GM21528 (cell line): ENCODE measurements at regions not wholly inside any gene's neighbourhood (a gene's known extent, or its start where the extent isn't known, plus 50 kb on each side); places are given as distances from the start of the nearest gene placed in this dataset.

Experiments
- ATAC-seq: cut with Tn5 transposase; IDR thresholded peaks from one replicate; pipeline ENCODE4 v1.9.1; 2021; ENCODE audit warnings: mild to moderate bottlenecking, moderate library complexity; ENCODE audit not compliant: unreplicated experiment, low FRiP score

DNA sequence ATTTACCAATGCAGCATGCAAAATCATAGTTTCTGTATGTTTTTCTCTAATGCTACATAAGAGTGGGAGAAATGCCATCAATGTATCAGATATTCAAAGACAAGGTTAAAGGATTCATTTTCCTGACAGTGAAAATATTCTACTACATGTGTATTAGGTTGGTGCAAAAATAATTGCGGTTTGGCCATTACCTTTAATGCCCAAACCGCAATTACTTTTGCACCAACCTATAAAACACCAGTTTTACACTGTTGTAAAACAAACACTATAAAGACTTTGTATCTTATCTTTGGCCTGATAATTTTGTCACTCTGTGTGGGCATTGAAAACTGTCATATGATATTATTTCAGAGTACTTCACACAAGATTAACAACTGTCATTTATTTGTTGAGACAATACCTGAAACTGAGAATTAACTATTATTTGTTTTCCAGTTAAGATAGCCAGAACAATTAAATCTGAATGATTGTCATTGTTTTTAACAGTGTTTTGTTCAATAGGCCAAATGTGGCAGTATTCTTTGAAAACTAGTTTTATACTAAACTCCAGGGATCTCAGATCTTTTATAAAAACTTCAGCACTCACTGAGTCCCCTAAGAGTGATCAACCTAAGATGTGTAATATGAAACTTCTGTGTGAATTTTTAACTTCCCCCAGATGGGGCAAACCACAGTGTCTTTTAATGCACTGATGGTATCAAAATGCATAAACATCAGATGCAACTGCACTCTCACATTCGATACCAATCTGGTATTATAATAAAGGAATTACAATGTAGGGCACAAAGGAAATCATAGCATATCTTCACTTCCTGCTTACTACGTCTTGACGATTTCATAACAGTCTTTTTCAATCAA, 53.8 kb upstream of the FBN2 start:
- no peak for ATAC-seq

DNA sequence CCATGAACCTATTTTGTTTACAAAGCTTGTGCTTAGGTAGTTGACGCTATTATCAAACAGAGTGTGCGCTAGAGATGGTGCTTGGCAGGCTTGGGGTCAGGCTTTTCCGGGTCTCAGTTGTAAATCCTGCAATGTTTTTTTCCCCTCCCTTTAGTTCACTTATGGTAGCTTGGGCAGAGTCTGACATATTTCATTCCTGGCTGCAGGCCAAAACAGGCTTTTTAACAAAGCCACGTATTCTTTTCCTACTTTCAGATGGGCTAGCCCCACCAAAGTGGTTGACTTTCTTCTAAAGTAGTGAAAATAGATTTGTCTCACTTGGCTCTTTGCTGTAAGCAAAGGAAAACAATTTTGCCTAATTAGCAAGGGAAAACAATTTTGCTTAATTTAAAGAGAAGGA, 58.0 kb upstream of the FBN2 start:
- no peak for ATAC-seq

DNA sequence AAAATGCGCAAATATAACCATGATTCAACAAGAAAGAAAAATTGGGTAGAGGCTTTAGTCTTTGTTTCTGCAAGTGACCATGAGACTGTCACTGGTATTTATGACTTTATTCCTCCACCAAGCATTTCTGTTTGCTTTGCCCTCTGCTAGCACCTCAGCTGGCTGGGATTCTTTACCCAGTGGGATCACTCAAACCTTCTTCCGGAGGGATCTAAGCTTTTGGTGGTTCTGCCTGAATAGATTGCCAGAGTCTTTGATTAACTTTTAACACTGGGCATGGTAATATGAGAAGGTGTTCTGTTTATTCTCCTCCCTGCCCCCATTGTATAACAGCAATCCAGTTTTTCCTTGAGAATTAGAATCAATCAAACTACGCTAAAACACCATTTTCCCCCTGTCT, 59.1 kb upstream of the FBN2 start:
- ATAC-seq, result no peak

DNA sequence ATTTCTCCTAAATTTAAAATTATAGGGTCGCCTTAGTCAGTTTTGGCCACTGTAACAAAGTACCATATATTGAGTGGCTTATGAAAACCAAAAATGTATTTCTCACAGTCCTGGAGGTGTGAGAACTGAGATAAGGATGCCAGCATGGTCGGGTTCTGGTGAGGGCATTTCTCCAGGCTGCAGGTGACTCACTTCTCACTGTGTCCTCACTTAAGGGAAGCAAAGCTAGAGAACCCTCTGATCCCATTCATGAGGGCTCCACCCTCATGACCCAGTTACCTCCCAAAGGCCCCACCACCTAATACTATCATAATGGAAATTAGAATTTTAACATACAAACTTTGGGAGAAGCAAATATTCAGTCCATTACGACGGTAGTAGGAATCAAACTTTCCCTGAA, 75.1 kb upstream of the FBN2 start:
- ATAC-seq, result no peak

DNA sequence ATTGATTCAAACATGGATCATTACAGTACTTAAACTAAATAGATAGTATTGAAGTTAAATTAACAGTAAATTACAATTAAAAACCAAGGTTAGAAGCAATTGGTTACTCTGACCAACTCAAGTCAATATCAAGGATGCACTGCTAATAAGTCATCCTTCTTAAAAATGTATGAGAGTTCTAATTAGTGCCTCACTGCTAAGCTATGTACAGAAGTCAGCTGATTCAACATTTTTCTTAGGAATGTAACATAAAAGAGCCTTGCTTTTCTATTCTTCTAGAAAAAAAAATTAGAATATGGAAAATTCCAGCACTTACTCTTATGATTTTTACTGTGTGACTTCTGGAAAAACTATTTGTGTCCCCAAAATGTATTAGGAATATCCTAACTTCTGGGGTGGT, 75.7 kb upstream of the FBN2 start:
- ATAC-seq, result no peak

DNA sequence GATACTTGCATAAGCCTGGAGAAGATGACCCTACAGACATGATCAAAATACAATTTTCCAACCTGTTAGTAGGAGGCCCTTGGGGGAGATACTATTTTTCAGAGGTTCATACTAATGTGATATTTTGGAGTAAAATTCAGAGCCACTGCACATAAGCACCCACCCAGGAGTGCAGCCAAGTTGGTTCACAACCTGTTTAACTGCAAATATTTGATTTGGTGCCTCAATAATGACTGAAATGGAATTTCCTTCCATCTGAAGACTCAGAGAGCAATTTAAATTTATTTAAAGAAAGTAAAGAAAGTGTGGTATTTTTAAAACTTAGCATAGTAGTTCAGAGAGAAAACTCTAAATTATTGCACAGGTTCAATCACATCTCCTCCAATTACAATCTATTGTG, 77.5 kb upstream of the FBN2 start:
- ATAC-seq, result no peak

DNA sequence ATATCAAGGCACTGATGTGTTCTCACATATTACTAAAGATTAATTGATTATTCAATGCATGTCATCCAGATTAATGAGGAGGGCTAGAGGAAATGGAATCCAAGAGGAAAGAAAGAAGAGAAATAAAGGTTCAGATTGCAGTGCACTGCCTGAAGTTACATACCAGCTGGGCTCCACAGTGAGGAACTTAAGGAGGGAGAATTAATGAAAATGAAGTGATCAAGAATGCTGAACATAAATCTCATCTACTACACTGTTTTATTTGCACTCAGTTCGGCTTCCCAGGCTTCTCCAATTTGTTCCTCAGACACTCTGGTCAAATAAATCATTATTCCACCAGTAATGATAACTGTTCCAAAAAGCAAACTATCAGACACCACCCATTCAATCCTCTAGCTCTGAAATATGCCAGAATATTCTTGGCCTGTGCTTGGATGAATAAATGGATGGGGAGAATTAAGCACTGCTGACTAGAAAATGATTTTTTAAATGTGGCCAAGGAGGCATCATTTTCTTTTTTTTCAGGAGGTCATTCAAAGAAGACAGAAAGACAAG, 88.6 kb upstream of the FBN2 start:
- ATAC-seq, result no peak

DNA sequence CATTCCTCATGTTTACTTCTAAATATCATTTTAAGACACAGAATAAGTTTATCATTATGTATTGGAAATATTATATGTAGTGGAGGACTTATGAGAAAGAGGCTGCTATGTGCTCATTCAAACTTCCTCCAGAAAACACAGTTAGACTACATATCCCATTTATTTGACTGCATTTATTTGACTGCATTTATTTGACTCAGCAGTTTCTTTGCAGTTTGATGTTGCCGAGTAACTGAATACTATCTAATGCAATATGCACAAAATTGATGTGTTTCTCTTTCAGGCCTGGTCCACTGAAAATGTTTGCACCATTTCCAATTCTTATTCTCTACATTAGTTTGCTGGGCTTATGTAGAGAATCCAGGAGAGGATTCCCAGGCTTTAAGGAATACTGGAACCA, 89.9 kb upstream of the FBN2 start:
- ATAC-seq, result no peak

DNA sequence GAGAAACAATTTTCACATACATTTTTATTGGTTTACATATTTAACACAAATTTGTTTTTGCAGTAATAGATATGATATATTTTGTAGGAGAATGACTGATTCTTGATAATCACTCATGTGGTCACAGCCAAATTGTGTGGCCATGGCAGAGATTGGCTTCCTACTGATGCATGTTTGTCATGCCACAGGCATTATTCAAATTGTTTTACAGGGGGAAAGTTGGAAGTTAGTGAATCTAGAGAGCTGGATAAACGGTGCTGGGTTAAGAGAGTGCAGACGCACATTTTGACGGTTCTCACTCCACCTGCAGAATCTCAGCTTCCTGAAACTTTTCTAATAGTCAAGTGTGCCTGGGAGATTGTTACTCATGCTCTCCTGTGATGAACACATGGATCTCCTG, 91.1 kb upstream of the FBN2 start:
- no peak for ATAC-seq

DNA sequence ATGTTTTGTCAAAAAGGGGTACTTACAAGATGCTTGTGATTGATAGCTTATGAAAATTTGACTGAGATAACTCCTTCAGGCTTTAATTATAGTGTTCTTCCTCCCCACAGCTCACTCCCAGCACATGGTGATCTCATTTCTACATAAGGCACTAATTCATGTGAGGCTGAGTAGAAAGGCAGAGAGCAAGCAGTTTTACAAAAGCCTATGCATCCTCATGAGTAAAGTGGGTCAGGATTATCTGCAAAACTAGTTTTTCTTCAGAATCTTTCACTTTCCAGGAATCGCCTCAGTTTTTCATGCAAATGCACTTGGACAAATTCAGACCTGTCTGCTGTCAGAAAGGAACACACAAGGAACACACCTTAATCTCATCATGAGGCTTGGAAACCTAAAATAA, 92.1 kb upstream of the FBN2 start:
- no peak for ATAC-seq

DNA sequence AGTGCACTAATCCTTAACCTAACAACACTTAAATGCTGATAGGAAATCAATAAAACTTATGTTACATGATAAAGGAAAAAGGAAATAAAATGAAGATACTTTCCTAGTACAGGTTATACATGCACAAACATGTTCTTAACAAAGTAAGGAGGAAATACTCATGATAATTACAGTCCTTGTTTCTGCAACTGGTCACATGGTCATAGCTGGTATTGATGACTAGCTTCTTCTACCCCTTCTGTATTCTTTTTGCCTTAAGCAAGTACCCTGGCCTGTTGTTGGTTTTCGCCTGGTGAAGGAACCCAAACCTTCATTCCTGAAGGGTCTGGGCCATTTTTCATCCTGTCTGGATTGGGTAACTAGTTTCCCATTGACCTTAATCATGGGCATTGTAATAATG, 93.7 kb upstream of the FBN2 start:
- no peak for ATAC-seq

DNA sequence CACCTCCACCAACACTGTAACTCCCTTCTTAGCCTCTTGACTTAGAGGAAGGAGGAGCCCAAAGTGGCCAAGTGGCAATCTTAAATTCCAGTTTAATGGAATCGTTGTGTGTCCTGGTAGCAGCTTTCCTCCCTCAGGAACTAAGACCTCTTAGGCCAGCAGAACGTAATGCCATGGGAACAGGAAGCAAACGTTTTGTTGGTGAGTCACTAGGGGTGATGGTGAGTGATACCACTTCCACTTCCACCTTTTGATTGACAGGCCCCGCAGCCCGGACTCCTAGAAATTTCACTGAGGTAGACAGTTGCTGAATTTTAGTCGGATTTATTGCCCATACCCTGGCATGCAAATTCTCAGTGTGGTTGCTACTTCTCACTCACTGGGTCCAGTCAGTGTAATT, 94.2 kb upstream of the FBN2 start:
- ATAC-seq, result no peak

DNA sequence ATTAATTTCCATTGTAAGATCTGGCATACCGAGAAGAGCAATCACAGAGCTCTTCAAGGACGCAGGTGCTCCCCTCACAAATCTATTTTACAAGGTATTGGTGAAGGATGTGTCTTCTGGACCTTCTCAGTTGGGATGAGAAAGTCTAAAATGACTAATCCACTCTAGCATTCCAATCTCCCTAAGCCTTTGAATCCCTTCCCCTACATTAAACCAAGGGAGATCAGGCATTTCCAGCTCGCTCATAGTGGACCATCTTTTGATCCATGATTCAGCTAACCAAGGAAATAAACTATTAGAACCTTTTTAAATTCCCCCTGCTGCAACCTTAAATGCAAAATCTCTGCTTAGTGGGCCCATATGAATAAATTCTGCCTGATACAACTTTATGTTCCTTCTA, 95.9 kb upstream of the FBN2 start:
- no peak for ATAC-seq

DNA sequence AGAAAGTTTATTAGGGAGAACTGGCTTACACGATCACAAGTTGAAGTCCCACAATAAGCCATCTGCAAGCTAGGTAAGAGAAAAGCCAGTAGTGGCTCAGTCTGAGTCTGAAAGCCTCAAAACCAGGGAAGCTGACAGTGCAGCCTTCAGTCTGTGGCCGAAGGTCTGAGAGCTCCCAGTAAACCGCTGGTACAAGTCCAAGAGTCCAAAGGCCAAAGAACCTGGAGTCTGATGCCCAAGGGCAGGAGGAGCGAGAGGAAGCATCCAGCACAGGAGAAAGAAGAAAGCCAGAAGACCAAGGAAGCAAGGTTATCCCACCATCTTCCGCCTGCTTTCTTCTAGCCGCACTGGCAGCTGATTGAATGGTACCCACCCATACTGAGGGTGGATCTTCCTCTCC, 97.3 kb upstream of the FBN2 start:
- ATAC-seq, result no peak

DNA sequence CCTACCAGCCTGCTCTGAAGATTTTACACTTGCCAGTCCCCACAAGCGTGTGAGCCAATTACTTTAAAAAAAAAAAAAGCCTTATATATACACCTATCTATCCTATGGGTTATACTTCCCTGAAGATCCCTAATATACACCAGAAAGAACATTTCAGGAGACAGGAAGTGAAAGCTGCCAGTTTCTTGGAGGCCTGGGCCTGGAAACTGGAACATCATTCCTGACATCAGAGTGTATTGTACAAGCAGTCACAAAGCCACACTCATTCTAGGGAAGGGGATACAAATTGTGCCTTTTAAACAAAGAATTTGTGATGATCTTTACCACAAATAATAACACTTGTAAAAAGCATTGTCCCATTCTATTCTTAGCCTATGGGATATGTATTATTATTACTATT, 98.3 kb upstream of the FBN2 start:
- ATAC-seq, result no peak

DNA sequence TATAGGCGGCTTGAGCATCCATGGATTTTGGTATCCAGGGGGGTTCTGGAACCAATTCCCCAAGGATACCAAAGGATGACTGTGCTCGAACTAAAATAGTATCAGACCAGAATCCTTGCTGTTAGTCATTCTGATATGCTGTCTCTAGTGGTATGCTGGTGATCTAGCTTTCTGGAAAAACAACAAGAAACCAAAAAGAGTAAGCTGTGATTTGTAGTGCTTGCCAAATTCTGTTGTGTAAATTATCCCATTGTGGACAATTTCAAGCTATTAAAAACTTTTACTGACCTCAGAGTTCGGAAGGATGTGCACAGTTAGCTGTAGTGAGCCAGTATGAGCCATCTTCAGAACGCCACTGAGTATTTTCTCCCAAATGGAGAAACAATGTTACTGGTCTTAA, 99.0 kb upstream of the FBN2 start:
- ATAC-seq, result no peak

DNA sequence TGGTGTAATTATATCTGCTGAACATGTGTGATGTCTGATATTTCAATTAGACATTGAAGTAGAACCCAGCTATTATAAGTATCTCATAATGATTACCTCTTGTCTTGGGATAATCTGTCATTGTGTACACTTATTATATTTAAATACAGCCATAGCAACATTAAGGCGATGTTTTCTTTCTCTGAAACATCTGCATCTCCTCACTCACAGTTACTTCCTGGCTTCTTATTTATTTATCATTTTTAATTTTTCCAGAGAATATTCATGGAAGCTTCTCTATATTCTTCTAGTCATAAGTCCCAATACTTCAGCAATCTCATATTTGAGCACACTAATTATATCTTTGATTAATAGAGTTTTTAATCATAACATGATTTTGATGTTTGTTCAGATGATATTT, 103.8 kb upstream of the FBN2 start:
- ATAC-seq, result no peak

DNA sequence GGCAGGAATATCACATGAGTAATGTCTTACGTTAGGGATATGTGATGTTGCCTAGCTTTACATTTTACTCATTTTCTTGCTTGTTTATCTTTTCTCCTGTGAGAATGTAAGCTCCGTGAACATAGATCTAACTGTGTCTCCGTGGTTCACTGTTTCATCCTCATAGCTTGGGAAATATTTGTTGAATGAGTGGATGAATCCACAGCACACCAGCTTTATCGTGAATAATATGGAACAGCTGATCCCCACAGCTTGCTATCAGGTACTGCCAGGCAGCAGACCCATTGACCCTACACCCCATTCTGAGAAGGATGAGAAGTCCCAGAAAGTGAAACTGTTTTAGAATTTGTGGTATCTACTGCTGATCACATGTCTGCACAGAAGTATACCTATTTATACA, 106.8 kb upstream of the FBN2 start:
- no peak for ATAC-seq

DNA sequence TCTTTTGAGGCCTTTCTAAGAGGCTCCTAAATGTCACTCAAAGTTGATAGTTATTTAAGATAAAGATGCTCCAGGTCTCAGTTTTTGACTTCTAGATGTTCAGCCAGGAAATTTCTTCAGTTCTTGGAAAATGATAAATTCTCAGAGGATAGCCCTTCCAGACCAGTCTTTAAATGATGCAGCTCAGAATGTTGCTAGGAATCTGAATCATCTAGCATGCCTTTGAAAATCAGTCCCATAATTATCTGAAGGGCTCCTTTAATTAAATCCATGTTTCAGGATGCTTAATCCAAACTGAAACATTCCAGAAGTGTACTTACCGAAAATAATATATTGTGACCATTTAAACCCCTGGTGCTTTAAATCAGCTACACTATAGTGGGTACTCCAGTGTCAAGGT, 107.5 kb upstream of the FBN2 start:
- ATAC-seq, result no peak

DNA sequence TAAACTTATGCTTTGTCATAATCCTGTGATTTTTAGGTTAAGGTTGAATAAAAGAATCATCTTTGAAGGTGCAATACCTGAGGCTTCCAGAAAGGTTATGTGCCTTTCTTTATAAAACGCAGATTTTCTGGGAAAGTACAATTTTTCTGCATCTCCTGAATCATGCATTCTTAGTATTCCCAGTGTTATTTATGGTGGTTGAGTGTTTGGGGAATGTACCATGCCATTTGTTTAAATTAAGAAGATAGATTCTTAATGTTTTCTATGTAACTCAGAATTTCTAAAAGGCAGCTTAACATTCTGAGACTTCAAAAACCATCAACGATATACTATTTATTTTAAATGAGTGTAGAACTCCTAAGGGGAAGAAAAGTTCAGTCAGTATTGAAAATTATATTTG, 108.1 kb upstream of the FBN2 start:
- no peak for ATAC-seq

DNA sequence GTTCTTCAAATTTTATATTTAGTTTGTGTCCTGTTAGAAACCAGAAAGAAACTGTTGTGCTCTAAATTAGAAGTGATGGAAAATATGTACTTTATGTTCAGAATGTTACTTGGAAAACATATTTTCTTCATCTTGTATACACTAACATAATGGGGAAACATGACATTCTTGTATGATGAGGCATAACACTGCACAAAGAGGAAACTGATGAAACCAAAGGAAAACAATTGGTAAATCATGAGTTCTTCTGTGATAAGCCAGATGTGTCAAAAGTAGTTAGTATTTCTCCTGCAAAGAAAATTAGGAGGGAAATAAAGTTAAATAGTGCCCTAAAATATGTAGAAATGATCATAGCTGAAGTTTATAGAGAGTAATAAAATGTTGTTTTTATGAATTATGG, 111.1 kb upstream of the FBN2 start:
- ATAC-seq, result no peak

DNA sequence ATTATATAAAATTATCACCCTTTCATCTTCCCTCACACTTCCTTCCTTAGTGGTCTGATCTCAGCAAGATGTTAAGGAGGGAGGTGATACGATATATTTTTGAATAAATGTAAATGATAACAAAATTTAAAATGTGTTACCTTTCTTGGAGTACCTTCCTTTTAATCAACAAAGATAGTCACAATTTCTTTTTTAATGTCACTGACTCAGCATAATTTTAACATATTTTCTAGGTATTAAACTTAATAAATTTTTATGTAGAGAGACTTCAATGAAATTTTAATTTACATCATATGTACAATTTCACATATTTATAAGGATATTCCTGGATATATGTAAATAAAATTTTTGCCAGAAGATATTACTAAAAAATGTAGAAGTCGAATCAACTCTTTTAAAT, 125.0 kb upstream of the FBN2 start:
- ATAC-seq, result no peak
